Skeletal muscle satellite cell (primary cell): ENCODE measurements at regions not wholly inside any gene's neighbourhood (a gene's known extent, or its start where the extent isn't known, plus 50 kb on each side); places are given as distances from the start of the nearest gene placed in this dataset.

Source experiments
- H3K27me3 ChIP-seq: 2 replicates; pipeline ENCODE4 v1.7.0; 2013; ENCODE audit warnings: low read length; ENCODE audit not compliant: control insufficient read depth, insufficient read depth
- H3K36me3 ChIP-seq: 2 replicates; pipeline ENCODE4 v1.7.0; 2013; ENCODE audit warnings: mild to moderate bottlenecking, control low read depth, low read length; ENCODE audit not compliant: insufficient read depth
- H3K4me1 ChIP-seq: 2 replicates; pipeline ENCODE4 v1.7.0; 2013; ENCODE audit warnings: low read length; ENCODE audit not compliant: control insufficient read depth, insufficient read depth
- H3K4me2 ChIP-seq: 2 replicates; pipeline ENCODE4 v1.7.0; 2013; ENCODE audit warnings: mild to moderate bottlenecking, low read length
- H3K4me3 ChIP-seq: 2 replicates; pipeline ENCODE4 v1.7.0; 2013; ENCODE audit warnings: low read length
- H3K9ac ChIP-seq: 2 replicates; pipeline ENCODE4 v1.7.0; 2013; ENCODE audit warnings: mild to moderate bottlenecking, low read depth, low read length, moderate library complexity
- H3K9me3 ChIP-seq: replicated peaks from 2 replicates; pipeline ENCODE4 v1.7.0; 2013; ENCODE audit warnings: mild to moderate bottlenecking, control low read depth, low read length

DNA sequence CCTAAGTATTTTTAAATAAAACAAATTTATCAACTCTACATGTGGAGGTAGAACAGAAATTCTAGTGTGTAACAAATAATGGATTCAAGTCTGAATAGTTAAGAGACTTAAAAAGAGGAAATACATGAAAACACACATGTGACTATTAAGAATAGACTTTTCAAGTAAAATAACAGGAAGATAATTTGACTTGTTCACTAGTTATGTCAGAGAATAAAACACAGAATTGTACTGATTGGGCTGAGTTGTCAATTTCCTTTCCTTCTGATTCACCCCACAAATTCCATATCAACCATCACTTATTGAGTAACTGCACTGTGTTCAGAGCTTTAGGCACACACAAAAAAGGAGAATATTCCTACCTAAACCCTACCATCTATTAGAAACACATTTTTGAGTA lies 557.2 kb downstream of the TUSC7 start:
- no peak overlapping the region for H3K4me2 ChIP-seq
- no peaks in the 10 kb centered on the region for H3K27me3 ChIP-seq
- no peak overlapping the region for H3K4me3 ChIP-seq
- no peaks in the 10 kb centered on the region for H3K4me1 ChIP-seq
- no peak overlapping the region for H3K9ac ChIP-seq
- H3K36me3 ChIP-seq, result no peaks in the 10 kb centered on the region
- no peaks in the 10 kb centered on the region for H3K9me3 ChIP-seq

DNA sequence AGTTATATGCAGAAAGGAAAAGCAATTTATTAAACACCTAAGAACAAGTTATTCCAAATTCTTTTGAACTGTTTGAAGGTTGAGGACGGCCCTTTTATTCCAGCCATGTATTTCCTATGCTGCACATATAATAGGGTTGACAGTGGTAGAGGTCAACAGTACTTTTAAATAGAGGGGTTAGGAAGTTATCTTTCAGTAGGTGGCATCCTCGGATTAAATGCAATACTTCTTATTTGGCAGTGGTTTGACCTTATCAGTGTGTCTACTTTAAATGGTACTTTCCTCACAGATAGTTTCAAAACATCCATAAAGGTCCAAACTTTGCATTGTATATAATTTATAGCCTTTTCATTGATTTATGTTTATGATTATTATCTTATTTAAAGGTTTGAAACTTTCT lies 558.7 kb downstream of the TUSC7 start:
- H3K27me3 ChIP-seq, result no peaks in the 10 kb centered on the region
- no peak overlapping the region for H3K4me2 ChIP-seq
- H3K9me3 ChIP-seq, result no peaks in the 10 kb centered on the region
- no peak overlapping the region for H3K4me3 ChIP-seq
- H3K36me3 ChIP-seq, result no peaks in the 10 kb centered on the region
- H3K9ac ChIP-seq, result no peak overlapping the region
- no peaks in the 10 kb centered on the region for H3K4me1 ChIP-seq

DNA sequence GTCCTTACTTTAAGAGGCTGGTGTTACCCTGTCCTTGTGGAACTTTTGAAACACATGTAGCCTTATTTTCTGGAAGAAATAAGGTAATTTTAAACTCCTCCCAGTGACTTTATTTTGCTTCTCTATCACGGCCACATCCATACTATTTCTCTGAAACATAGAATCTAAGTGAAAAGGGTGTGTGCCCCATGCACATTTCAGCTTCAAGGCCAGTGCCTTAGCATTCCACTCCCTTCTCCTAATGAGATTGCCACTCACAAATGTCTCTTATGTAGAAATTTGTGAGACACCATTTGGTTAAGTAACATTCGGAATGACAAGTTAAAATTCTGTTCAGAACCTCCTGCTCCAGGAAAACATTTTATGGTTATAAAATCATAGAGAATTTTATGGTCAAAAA lies 562.7 kb downstream of the TUSC7 start:
- no peaks in the 10 kb centered on the region for H3K36me3 ChIP-seq
- H3K4me3 ChIP-seq, result no peak overlapping the region
- no peaks in the 10 kb centered on the region for H3K9me3 ChIP-seq
- no peaks in the 10 kb centered on the region for H3K27me3 ChIP-seq
- H3K4me1 ChIP-seq, result no peaks in the 10 kb centered on the region
- H3K9ac ChIP-seq, result no peak overlapping the region
- no peak overlapping the region for H3K4me2 ChIP-seq

DNA sequence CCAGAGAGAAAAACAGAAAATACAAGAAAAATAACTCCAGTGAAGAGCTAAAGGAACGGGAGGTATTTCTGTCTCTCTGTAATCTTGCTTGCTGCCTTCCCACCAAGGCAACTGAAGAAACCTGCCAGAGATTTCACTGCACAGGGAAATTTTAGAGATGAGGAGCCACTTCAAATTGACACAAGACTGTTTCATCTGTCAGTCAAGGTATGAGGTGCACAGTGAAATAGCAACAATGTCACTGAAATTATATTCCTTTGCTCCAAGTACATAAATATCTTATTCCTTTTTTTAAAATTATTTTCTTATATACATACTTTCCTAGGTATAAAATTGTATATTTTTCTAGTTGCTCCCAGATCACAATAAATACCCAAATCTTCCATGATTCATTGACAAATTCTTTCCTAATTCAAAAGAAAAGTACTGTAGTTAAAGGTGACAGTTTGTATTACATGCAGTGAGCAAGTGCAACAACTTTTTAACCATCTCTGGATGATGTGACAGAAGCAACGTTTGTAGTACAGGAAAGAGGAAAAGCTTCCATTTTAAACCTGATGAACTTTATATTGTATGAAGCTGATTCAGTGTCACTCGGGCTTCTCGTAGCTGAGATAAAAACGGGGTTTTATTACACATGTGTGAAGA lies 563.4 kb downstream of the TUSC7 start:
- Histone ChIP-seq H3K9me3 (no peaks in the 10 kb centered on the region), H3K36me3 (no peaks in the 10 kb centered on the region), H3K4me3 (no peak overlapping the region), H3K4me1 (no peaks in the 10 kb centered on the region), H3K27me3 (no peaks in the 10 kb centered on the region), H3K9ac (no peak overlapping the region), H3K4me2 (no peak overlapping the region)

DNA sequence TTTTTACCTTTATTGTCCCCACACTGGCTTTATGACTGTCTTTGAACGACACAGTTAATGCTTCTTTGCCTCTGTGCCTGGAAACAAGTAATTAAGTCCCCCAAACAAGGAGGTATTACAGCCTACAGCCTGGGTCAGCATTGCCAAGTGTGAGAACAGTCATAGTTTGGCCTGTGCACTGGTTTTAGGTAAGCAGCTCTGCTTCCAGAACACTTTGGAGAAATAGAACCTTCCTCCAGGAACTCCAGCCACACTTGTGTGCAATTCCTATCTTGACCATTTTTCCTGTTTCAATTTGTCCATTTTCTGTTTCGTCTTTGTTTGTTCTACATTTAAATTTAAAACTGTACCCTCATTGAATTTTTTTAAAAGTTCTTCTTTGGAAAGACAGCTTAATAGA lies 568.2 kb downstream of the TUSC7 start:
- Histone ChIP-seq H3K4me1 (peaks cover 4% of the 10 kb centered on the region), H3K4me3 (no peak overlapping the region), H3K9me3 (no peaks in the 10 kb centered on the region), H3K4me2 (no peak overlapping the region), H3K36me3 (no peaks in the 10 kb centered on the region), H3K9ac (no peak overlapping the region), H3K27me3 (no peaks in the 10 kb centered on the region)

DNA sequence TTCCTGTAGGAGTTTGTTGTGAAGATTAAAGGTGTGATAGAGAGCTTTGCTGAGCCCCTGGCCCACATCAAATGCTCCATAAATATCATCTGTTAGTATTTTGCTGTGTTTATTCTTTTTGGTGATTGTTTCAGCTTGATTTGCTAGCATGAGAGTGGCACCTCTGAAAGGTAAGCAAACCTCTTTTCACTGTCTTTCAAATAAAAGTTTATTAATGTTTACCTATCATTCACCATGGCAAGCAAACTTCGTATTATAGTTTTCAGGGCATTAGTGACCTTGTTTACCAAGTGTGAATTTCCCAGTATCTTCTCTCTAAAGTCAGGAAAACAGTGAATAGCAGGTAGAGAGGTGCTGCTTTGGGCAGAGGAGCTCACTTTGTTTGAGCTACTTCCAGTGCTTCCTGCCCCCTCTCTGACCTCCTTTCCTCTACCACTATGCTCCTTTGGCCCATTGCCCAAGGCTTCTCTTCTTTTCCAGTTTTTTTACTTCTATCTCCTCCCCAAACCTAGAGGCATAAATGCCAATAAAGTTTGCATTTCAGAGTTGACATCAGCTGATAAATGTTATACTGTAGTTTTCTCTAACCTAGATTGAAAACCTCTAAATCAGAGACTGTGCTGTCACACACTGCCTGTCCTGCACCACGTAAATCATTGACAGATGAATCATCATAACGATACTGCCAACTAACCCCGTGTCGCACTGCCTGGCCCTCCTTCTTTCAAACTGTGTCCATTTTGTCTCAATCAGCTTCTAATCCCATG lies 569.0 kb downstream of the TUSC7 start:
- peaks cover 4% of the 10 kb centered on the region for H3K4me1 ChIP-seq
- no peak overlapping the region for H3K4me3 ChIP-seq
- no peaks in the 10 kb centered on the region for H3K36me3 ChIP-seq
- H3K9me3 ChIP-seq, result no peaks in the 10 kb centered on the region
- no peak overlapping the region for H3K9ac ChIP-seq
- no peaks in the 10 kb centered on the region for H3K27me3 ChIP-seq
- no peak overlapping the region for H3K4me2 ChIP-seq

DNA sequence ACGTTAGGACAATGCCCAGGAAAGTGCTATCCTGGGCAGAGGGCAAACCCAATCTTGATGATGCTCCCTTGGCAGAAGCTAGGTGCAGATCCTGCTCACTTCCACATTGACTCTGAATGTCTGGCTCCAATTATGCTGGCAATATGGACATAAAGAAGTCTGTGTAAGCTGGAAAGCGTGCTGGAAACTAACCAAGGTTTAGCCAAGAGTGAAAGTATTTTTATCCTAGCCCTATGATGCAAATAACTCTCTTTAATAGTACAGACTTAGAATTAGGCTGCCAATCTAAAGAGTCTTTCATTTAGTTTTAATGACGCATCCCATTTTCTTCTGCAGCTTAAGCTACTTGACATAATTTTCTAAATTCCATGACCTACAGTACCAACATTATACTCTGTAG lies 571.8 kb downstream of the TUSC7 start:
- Histone ChIP-seq H3K4me2 (no peak overlapping the region), H3K4me1 (peaks cover 4% of the 10 kb centered on the region), H3K36me3 (no peaks in the 10 kb centered on the region), H3K9ac (no peak overlapping the region), H3K4me3 (no peak overlapping the region), H3K9me3 (no peaks in the 10 kb centered on the region), H3K27me3 (no peaks in the 10 kb centered on the region)

DNA sequence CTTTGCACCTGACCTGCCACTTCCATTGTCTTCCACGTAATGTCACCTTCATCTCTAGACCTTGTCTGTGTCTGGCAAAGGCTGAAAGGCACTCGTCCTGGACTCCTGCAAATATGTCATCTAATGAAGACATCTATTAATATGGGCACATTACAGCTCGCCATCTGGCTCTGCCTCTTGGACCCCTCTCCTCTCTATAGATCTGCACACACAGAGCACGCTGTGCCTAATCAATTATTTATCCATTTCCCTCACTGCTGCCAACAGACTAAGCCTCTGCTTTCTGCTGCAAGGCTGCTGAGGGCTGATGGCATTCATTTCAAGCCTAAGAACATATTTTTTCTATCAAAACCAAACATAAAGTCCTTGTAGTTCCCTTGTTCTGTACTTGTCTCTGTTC lies 573.0 kb downstream of the TUSC7 start:
- no peaks in the 10 kb centered on the region for H3K36me3 ChIP-seq
- no peak overlapping the region for H3K9ac ChIP-seq
- no peaks in the 10 kb centered on the region for H3K9me3 ChIP-seq
- H3K4me1 ChIP-seq, result peaks cover 4% of the 10 kb centered on the region
- no peak overlapping the region for H3K4me2 ChIP-seq
- H3K27me3 ChIP-seq, result no peaks in the 10 kb centered on the region
- no peak overlapping the region for H3K4me3 ChIP-seq

DNA sequence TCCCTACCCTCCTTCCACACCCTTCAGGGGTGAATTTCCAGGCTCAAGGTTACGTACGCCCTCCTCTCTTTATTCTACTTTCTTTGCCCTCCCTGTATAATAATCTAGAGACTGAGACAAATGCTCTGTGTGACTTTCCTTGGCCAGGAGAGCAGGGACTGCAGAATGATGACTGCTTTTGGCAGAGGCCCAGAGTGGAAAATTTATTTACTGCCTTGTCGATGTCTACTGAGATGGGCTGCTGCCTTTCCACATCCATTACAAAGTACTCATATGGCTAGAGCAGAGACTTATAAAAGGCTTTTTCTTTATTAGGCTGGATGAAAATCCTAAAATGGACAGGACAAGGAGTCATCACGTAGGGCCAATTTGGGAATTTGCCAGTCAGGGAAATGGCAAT lies 576.2 kb downstream of the TUSC7 start:
- Histone ChIP-seq H3K9ac (no peak overlapping the region), H3K36me3 (no peaks in the 10 kb centered on the region), H3K9me3 (no peaks in the 10 kb centered on the region), H3K4me3 (no peak overlapping the region), H3K4me1 (no peaks in the 10 kb centered on the region), H3K4me2 (no peak overlapping the region), H3K27me3 (no peaks in the 10 kb centered on the region)

DNA sequence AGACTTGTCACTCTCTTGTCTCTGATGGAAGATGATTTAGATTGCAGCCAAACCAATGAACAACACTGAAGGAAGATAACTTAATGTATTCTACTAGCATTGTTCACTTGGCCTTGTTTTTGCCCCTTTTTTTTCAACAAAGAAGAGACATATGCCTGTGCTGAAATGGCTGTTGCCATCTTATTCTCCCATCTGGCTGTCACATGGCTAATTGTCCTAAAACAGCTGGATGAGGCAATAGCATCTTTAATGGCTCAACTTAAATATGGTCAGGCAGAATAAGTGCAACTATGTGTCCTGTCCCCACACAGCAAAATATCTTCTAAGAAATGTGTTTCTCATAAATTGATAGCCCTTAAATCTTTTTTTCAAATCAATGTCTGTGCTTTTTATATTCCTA lies 576.9 kb downstream of the TUSC7 start:
- Histone ChIP-seq H3K36me3 (no peaks in the 10 kb centered on the region), H3K4me2 (no peak overlapping the region), H3K4me3 (no peak overlapping the region), H3K27me3 (no peaks in the 10 kb centered on the region), H3K4me1 (no peaks in the 10 kb centered on the region), H3K9ac (no peak overlapping the region), H3K9me3 (no peaks in the 10 kb centered on the region)

DNA sequence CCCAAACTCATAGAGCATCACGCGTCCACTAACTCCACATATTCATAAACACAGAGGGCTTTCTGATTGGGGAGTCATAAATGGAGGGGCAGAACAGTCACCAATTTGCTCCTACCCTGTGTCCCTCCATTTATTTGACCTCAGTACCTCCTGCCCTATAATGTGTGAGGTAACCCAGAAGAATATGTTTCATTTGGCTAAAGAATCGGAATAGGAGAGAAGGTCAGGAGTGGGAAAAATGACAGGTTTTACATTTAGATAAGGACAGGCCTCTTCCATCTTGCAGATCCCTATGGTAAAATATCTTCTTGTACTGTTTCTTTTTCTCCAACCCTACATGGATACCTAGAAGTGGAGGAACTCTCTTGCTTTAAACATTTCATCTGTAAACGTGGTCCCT lies 578.0 kb downstream of the TUSC7 start:
- Histone ChIP-seq H3K9me3 (no peaks in the 10 kb centered on the region), H3K9ac (no peak overlapping the region), H3K4me1 (no peaks in the 10 kb centered on the region), H3K27me3 (no peaks in the 10 kb centered on the region), H3K4me3 (no peak overlapping the region), H3K36me3 (no peaks in the 10 kb centered on the region), H3K4me2 (no peak overlapping the region)

DNA sequence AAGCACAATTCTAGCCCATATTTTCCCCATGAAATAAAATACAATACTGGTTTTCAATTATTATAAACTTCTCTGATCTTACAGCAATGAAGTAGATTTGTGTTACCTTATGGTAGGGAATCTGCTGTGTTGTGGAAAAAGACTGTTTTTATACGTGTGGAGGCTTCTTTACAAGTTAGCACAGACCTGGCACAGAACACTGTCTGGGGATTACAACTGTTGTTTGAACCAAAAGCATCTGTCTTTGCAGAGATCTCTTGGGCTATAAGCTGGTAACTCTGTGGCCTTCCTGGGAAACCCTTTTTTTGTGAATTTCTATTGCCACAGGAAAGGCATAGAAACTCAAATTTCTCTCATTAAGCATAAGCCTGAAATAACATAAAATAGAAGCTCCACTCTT lies 581.9 kb downstream of the TUSC7 start:
- Histone ChIP-seq H3K9me3 (no peaks in the 10 kb centered on the region), H3K4me2 (no peak overlapping the region), H3K36me3 (no peaks in the 10 kb centered on the region)

More for the DNA sequence above, 581.9 kb downstream of the TUSC7 start:
- no peak overlapping the region for H3K9ac ChIP-seq
- H3K4me3 ChIP-seq, result no peak overlapping the region
- H3K4me1 ChIP-seq, result no peaks in the 10 kb centered on the region
- H3K27me3 ChIP-seq, result no peaks in the 10 kb centered on the region
